HuH-7.5 (cell line): ENCODE measurements at regions not wholly inside any gene's neighbourhood (a gene's known extent, or its start where the extent isn't known, plus 50 kb on each side); places are given as distances from the start of the nearest gene placed in this dataset.
"Not testable (repeated sequence)": the region's sequence is repeated elsewhere in the genome, so short reads cannot be mapped to it uniquely, and the experiment has no call there.

Experiments
- DNase-seq: peaks from one replicate; pipeline ENCODE4 v3.0.0; 2011; ENCODE audit warnings: low spot score

DNA sequence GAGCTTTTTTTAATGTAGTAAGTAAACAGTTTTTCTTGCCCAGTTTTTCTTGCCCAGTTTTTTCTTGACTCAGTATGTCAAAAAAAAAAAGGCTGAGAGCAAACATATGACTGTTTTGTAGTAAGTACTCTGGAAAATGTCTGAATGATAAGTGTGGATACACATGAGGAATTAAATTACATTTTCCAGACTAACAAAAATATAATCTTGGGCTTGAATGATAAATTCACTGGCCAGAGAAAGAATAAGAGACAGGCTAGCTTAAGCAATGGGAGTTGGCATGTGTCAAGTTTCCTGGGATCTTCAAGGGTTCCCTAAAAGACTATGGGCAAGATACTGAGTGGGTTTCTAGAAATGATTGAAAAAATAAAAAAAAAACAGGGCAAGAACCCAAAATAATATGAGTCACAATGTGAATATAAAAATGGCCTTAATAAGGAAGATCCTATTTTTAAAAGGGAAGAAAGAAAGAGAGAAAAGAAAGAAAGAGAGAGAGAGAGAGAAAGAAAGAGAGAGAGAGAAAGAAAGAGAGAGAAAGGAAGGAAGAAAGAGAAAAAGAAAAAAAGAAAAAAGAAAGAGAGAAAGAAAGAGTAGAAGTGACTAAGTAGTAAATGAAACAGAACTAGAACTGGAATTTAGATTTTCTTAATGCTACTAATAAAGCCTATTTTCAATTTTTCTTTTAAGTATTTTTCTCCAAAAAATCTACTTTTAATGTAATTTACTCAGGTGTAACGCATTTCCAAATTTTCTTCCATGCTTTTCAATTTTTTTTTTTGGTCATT is 60.2 kb downstream of the TFPI2 start:
- DNase-seq, result no peak

DNA sequence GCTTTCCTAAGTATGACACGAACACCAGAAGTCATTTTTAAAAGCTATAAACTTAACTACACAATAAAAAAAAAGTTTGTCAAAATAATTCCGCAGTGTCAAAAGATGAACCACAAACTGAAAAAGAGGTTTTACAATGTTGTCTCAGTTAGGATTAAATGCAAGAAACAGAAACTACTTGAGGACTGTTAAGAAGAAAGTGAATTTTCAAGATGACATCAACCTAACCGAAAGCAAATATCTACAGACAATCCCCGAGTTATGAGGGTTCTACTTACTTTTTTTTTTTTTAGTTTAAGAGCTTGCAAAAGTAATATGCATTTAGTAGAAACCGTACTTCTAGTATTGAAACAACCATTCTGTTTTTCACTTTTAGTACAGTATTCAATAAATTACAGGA is 62.3 kb downstream of the TFPI2 start:
- DNase-seq, result no peak

DNA sequence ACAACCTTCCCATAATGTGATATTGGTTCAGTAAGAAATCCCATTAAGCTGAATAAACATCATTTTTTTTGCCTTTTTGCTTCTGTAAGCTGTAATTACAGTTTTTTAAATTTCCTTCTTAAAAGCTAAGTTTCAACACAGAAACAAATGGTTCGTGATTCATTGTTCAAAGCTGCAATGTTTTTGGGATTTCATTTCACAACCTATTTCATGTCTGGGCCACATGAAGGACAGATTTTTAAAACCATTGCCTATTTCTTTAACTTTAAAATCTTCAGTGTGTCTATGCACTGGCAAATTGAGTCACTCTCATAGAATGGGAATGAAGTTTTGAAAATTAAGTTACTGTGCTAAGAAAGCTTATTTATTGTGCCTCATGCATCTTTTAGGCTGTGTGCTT is 66.9 kb downstream of the TFPI2 start:
- no peak for DNase-seq

DNA sequence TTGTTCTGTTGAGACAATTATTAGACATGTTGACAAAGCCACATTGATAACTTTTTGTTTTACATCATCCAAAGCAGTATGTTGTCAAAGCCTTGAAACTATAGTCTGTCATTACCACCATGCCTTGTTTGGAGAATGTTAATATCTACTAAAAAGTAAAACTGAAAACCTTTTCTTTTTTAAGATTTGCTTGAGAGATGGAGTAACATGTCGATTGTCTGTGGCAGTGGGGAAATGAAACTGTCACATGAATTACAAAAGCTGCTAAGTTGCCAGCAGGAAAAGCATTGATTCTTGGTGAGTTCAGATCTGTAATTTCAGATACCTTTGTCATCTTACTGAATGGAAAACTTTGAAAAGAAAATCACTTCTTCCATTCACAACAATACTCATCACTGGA is 69.1 kb downstream of the TFPI2 start:
- no peak for DNase-seq

DNA sequence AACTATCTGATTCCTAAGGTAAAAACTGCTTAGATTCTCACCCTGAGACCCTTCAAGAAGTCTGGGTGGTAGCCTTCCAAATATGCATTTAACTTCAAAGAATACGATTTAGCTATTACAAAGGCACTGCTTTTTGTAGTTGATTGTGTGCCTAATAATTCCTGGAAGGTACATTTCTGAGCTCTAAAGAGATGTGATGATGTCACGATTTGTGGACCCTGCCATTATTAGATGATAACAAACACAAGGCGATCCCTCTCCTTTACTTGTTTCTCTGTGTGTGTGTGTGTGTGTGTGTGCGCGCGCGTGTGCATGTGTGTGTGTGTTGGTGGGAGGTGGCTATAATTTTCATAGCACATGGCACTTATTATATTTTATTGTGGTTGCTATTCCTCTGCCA is 70.9 kb downstream of the TFPI2 start:
- DNase-seq, result no peak

DNA sequence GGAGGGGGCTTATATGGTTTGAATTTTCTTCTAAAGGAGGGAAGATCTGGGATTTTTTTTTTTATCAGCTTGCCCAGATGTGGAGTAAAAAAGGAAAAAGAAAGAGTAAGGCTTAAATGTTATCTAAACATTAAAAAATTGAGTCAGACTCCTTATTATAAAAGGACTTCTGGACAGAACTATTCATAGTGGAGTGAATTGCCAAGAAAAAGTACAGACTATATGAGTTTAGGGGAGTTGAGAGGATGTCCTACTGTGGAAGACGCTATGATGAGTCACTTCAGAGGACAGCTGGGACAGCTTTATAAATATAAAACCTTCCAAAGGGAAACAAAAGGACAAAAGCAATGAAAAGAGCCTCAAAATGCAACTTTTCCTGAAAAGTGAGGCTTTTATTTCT is 73.0 kb downstream of the TFPI2 start:
- DNase-seq, result no peak

DNA sequence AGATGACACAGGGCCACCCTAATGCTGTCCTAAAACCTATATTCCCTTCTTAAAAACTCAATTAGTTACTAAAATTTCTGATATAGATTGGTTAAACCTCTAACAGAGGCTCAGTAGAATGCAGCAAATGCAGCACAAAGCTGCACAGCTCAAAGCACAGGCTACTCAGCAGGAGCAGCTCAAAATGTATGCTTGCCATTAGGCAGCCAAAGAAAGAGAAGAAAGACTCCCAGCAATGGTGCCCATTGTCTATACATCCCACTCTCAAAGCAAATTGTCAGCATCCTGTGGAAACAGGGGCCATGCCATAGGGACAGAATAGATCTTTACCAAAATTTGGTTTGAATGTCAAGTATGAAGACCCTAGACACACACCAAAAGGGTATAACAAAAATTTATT is 73.5 kb downstream of the TFPI2 start:
- DNase-seq, result no peak

DNA sequence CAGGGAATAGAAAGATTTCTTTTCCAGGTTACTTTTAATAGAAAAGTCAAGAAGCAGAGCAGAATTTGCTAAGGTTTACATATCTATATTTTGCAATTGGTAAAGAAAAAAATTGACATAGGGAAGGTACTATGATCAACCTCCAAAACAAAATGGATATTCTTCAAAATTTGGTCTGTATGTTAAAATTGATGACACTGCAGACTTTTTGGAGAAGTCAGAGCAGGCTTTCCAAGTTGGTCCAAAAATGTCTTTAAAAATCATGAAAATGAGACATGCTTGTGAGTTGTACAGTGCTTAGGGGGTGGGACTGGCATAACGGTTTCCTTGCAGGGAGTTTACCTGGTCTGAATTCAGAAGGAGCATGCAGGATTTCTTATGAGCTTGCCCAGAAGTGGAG is 77.0 kb downstream of the TFPI2 start:
- no peak for DNase-seq

DNA sequence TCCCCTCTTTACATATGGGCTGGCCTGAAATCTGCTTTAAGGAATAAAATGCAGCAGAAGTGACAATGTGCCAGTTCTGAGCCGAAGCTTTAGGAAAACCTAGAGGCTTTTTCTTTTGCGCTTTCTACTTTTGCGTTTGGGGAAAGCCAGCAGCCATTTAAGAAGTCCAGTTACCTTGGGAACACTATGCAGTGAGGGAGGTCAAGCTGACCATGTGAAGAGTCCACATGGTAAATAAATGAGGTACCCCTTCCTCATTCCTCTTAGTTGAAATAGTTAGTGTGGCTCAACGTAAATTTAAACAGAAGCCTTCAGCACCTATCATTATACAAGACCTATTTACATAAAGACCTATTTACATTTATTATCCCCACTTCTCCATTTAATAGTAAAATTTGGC is 78.5 kb downstream of the TFPI2 start:
- DNase-seq, result no peak

DNA sequence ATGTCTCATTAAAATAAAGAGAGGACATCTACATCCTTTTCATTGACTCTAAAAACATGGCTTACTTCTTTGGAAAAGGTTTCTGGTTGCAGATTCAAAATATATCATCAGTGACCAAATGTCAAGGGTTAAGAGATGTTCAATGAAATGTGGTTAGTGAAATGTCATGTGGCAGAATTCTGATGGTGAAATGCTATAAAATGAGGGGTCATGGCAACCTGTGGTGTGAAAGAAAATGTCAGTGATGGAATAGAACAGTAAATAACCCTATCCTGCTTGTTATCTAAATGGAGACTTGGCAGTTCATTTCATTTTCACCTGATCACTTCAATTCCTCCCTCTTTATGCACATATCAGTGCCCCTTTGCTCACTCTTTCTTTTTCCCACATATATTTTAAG is 79.4 kb downstream of the TFPI2 start:
- no peak for DNase-seq

DNA sequence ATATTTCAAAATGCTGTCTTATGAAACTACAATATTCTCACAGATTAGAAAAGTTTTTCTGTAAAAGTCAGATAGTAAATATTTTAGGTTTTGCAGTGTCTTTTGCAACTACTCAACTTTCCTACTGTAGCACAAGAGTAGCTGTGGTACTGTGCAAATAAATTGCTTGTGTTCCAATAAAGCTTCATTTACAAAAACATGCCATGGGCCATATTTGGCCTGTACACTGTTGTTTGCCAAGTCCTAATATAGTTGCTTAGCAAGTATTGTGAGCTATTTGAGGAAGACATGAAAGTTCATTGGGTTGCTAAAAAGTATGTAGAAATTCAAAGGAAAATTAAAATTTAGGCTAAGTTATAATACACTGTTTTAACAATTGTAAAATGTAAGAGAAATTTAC is 80.0 kb downstream of the TFPI2 start:
- no peak for DNase-seq

DNA sequence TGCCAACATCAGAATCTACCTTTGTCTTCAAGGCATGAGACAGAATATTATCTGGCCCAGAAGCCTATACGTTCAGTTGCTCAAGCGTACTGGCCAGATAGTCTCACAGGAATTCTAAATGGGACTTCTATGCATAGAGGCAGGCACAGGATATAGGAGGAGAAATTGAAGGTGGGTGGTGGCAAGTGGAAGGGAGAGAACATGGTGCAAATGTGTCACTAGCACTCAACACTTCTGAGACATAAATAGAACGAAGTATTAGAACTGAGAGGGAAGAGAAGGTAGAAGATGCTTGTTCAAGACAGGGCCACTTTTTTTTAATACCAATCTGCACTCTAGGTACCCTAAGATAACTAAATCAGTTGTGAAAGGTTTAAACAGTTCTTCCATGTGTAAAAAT is 85.8 kb downstream of the TFPI2 start:
- DNase-seq, result no peak

DNA sequence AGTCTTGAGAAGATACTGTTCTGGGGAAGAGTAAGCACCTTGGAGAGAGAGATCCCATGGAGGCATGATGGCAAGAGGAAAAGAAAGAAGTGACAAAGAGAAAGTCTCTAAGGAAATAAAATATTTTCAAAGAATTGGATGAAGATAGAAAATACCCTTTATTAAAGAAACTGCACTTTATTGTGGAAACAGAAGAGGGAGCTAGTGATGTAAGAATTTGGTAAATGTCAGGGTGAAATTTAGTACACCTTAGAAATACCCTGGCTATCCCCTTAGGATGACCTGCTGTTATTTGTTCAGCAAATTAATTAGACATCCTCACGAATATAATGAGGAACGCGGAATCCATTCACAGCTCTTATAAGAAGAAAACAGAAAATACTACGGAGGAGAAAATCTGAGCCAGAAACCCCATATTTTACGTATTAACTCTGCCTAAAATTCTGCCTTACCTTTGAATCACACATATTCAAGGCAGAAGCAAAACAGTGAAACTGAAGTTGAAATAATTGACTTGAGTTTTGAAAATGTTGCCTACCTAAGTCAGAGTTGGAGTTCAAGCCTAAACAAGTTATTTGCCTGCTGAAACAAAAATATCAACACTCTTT is 90.7 kb downstream of the TFPI2 start:
- no peak for DNase-seq

DNA sequence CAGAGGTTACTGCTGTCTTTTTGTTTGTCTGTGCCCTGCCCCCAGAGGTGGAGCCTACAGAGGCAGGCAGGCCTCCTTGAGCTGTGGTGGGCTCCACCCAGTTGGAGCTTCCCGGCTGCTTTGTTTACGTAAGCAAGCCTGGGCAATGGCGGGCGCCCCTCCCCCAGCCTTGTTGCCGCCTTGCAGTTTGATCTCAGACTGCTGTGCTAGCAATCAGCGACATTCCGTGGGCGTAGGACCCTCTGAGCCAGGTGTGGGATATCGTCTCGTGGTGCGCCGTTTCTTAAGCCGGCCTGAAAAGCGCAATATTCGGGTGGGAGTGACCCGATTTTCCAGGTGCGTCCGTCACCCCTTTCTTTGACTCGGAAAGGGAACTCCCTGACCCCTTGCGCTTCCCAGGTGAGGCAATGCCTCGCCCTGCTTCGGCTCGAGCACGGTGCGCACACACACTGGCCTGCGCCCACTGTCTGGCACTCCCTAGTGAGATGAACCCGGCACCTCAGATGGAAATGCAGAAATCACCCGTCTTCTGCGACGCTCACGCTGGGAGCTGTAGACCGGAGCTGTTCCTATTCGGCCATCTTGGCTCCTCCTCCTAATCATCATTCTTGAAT is 97.4 kb downstream of the TFPI2 start:
- DNase-seq, result not testable (repeated sequence)

DNA sequence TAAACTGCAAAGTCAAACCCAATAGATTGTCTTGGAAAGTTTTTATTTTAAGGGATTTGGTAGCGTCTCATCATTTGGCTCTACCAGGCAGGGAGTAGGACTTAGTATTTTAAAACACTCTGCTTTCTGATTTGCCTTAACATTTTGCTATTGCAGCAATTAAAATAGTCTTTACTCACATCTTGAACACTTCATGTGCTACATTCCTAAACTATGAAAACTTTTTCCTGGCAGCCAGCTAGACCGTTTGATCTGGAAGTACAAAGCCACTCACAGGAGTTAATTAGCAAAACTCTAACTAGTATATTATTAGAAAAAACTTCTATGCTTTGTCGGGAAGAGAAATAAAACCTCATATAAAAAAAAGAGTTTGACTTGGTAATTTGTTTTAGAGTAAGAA is 111.4 kb downstream of the TFPI2 start:
- no peak for DNase-seq

DNA sequence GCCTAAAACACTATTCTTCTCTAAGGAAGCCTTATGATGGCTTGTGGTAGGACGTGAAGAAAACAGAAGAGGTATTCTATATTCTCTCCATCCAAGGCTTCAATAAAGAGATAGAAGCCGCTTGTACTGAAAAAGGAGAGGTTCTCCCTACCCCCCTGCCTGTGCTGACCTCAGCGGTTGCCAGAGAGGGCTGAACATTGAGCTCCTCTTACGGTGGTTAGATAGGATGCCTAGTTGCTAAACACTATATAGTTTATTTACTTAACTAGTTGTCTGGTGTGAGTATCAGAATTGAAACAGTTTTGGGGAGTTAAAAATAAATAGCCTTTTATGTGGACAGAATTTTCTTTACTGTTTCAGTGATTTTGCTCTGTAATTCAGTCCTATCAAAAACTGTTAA is 112.2 kb downstream of the TFPI2 start:
- DNase-seq, result no peak

DNA sequence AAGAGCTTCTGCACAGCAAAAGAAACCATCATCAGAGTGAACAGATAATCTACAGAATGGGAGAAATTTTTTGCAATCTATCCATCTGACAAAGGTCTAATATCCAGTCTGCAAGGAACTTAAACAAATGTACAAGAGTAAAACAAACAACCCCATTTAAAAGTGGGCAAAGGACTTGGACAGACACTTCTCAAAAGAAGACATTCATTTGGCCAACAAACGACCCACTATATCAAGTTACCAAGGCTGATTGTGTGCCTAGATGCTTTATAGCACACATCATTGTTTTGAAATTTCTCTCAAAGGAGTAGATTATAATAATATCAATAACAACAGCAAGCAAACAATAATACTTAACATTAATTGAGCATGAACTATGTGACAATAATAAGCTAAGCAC is 117.1 kb downstream of the TFPI2 start:
- no peak for DNase-seq

DNA sequence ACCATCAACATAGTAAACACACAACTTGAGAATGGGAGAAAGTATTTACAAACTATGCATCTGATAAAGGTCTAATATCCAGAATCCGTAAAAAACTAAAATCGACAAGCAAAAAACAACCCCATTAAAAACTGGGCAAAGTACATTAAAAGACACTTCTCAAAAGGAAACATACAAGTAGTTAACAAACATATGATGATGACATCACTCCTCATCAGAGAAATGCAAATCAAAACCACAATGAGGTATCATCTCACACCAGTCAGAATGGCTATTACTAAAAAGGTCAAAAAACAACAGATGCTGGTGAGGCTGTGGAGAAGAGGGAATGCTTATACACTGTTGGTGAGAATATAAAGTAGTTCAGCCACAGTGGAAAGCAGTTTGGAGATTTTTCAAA is 125.1 kb downstream of the TFPI2 start:
- DNase-seq, result no peak

DNA sequence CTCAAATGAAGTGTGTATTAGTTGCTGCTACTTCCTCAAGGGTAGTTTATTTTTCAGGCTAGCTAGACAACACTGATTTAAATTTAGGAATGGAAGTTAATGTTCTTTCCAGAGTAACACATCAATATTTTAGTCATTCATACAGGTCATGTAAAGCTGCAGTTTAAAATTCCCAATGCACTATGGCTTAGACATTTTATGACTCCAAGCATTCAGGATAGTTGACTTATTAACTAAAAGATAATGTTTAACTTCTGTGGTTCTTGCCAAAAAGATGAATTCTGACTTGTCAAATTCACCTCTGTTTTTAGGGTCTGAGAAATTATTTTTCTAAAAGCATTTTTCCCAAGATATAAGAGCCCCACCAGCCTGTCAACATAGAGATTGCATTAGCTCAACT is 131.9 kb downstream of the TFPI2 start:
- DNase-seq, result no peak

DNA sequence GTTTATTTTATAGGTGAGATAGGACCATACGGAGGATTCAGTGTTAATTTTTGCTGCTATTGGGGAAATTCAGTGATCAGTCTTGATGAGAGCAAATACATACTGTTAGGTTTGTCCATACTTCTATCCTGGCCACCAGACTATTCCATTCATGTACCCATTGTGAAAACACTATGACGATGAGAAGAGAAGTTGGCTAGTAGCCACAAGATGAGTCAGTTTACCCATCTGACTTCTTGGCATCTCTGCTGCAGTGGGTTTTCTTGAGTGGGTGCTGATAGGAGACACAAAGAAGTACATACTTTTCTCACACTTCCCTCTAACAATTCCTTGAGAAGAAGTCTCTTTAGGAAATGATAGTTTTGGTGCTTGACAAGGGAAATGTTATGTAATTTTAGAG is 133.1 kb downstream of the TFPI2 start:
- DNase-seq, result no peak

DNA sequence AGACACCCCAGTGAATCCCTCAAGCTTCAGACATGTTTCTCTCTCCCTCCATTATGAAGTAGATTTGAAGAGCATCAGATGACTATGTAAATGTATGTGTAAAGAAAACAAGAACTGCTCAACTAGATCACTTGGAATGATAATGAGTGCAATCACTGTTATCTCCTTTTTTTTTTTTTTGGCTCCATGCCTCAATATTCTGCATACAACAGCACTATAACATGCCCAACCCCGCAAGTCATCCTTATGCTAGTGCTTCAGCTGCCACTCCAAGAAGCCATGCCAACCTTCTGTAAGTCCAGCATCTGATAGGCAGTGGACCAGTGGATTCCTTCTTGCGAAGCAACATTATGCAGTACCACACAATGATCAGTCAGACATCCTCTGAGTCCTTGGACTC is 133.7 kb downstream of the TFPI2 start:
- DNase-seq, result no peak

DNA sequence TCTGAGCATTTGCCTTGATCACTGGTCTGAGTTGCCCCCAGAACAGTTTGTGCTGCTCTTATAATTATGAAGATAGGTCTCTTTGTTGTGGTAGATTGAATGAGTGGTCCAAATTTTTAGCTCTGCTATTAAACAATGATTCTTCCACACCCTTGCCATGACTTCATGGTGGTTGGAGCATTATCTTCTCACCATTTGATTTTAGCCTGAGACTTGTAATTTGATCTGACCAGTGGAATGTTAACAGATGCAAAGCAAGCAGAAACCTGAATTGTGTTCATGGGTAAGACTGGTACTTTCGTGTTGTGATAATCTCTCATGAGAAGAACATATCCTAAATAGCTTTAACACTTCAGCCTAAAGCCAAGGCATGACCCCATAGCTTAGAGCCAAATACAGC is 139.1 kb downstream of the TFPI2 start:
- no peak for DNase-seq

DNA sequence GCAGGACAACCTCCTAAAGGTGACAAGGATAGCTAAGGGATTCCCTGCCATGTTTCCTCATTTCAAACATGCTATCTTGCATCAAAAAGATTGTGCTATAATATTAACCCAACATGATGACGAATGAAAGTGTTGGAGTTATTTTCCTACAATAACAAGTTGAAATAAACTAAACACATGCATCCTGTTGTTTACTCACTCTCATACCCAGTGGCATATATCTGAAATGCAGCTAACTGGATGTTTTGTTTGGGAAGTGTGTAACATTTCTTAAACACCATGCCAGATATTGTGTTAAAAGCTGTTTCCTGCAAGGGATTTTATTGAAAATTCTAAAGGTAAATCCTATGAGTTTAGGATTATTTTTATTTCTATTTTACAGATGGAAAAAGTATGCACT is 139.6 kb downstream of the TFPI2 start:
- DNase-seq, result no peak

DNA sequence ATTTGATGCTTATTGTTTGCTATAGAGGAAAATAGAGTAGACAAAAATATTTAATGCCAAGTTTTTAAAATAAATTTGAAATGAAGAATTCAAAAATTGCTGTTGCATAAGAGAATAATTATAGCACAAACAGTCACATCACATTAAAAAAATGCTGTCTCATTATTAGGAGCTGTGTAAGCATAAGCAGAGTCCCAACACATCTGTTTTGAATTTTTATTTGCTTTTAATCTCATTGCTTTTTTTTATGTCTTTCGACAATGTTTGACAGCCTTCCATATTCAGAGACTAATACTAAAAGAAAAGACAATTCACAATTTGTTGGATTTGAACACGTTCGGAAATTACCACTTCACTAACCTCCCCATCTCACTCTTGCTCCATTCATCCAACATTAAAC is 143.5 kb downstream of the TFPI2 start:
- DNase-seq, result no peak
